ENCODE measurements at regions not wholly inside any gene's neighbourhood (a gene's known extent, or its start where the extent isn't known, plus 50 kb on each side); places are given as distances from the start of the nearest gene placed in this dataset.

DNA sequence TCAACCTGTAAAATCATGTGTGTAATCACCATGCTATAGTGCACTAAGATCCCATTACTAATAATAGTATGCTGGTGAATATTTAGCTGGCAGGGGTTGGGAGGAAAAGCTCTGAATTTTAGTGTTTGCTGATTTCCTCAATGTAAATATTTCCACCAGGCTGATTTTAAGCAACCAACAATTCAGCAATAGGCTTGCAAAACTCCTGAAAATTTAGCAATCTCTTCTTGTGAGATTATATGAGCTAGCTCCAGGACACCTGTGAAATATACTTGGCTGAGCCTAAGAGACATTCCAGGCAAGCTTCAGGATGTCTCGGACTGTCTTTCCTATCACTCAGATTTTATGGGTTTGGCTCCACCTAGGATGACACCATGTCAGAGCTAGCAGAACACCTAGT, 106.9 kb upstream of the ANO4 start:
- H3K4me1 Mint-ChIP-seq: no peaks in the 10 kb centered on the region
- Histone ChIP-seq H3K36me3 (no peaks in the 10 kb centered on the region), H3K4me1 (no peaks in the 10 kb centered on the region), H3K27ac (no peak overlapping the region), H3F3A (ENCODE audit: low read depth) (no peaks in the 10 kb centered on the region), H4K20me1 (ENCODE audit: low read depth) (no peaks in the 10 kb centered on the region), H3K4me3 (no peak overlapping the region), H3K4me2 (no peak overlapping the region), H2AFZ (replicated peaks) (no peak overlapping the region), H3K9ac (no peak overlapping the region), H3K27me3 (no peaks in the 10 kb centered on the region), H3K9me3 (ENCODE audit: low read depth) (no peaks in the 10 kb centered on the region), H3K79me2 (ENCODE audit: low read depth) (no peaks in the 10 kb centered on the region)
- no peak overlapping the region for H3K27ac Mint-ChIP-seq
- H3K9me3 Mint-ChIP-seq: peaks cover 29% of the 10 kb centered on the region
- no peak overlapping the region for H3K4me3 Mint-ChIP-seq
- no peak for DNase-seq (ENCODE audit: low spot score)
- peaks cover 4% of the 10 kb centered on the region for H3K36me3 Mint-ChIP-seq
- H3K27me3 Mint-ChIP-seq (ENCODE audit: insufficient read depth, low read depth): peaks cover 3% of the 10 kb centered on the region
- no peak for TF ChIP-seq CTCF (IDR thresholded peaks at IDR 0.05)
- no peak for TF ChIP-seq EZH2 (IDR thresholded peaks at IDR 0.05)
- TF ChIP-seq EZH2phosphoT487 (IDR thresholded peaks at IDR 0.05): no peak

DNA sequence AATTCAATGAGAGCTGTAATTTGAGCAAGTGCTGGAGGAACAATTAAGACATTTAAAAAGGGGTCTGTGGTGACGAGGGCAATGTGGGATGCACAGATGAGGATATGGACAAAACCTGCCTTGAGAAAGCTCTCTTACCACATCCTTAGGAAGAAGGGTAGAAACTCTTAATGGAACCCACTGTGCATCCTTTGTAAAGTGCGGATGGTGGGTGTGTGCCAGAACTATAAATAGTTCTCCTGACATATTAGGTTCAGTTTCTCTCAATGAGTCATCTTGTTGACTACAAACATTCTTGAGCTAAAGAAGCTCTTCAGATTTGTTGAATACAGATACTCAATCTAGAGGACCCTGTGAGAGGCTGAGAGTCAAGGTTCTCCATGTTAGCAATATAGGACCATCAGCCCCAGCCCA, 106.1 kb upstream of the ANO4 start:
- no peak for DNase-seq (ENCODE audit: low spot score)
- H3F3A ChIP-seq (ENCODE audit: low read depth): no peaks in the 10 kb centered on the region
- no peak overlapping the region for H3K4me3 Mint-ChIP-seq
- no peak overlapping the region for H3K4me2 ChIP-seq
- H2AFZ ChIP-seq (replicated peaks): no peak overlapping the region
- H3K4me1 ChIP-seq: no peaks in the 10 kb centered on the region
- TF ChIP-seq EZH2phosphoT487 (IDR thresholded peaks at IDR 0.05) (no peak), CTCF (IDR thresholded peaks at IDR 0.05) (no peak), EZH2 (IDR thresholded peaks at IDR 0.05) (no peak)
- no peak overlapping the region for H3K9ac ChIP-seq
- no peaks in the 10 kb centered on the region for H3K79me2 ChIP-seq (ENCODE audit: low read depth)
- no peaks in the 10 kb centered on the region for H3K36me3 ChIP-seq
- no peak overlapping the region for H3K27ac Mint-ChIP-seq
- H3K27me3 ChIP-seq: no peaks in the 10 kb centered on the region
- no peaks in the 10 kb centered on the region for H3K4me1 Mint-ChIP-seq
- H3K9me3 ChIP-seq (ENCODE audit: low read depth): no peaks in the 10 kb centered on the region
- peaks cover 26% of the 10 kb centered on the region for H3K9me3 Mint-ChIP-seq
- H3K27me3 Mint-ChIP-seq (ENCODE audit: insufficient read depth, low read depth): peaks cover 3% of the 10 kb centered on the region
- H3K36me3 Mint-ChIP-seq: peaks cover 4% of the 10 kb centered on the region
- no peak overlapping the region for H3K4me3 ChIP-seq
- no peaks in the 10 kb centered on the region for H4K20me1 ChIP-seq (ENCODE audit: low read depth)
- H3K27ac ChIP-seq: no peak overlapping the region

DNA sequence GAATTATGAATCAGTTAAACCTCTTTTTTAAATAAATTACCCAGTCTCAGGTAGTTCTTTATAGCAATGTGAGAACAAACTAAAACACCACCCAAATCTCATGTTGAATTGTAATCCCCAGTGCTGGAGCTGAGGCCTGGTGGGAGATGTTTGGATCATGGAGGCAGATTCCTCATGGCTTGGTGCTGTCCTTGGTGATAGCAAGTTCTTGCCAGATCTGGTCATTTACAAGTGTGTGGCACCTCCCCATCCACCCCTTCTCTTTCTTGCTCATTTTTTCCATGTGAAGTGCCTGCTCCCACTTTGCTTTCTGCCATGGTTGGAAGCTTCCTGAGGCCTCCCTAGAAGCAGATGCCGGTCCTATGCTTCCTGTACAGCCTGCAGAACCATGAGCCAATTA, 102.1 kb upstream of the ANO4 start:
- Histone ChIP-seq H2AFZ (replicated peaks) (no peak overlapping the region), H3K36me3 (no peaks in the 10 kb centered on the region), H3K27ac (no peak overlapping the region), H3K4me1 (no peaks in the 10 kb centered on the region), H3K9ac (no peak overlapping the region), H4K20me1 (ENCODE audit: low read depth) (no peaks in the 10 kb centered on the region), H3F3A (ENCODE audit: low read depth) (no peaks in the 10 kb centered on the region), H3K9me3 (ENCODE audit: low read depth) (no peaks in the 10 kb centered on the region), H3K27me3 (no peaks in the 10 kb centered on the region), H3K4me2 (no peak overlapping the region), H3K4me3 (no peak overlapping the region), H3K79me2 (ENCODE audit: low read depth) (no peaks in the 10 kb centered on the region)
- no peak for DNase-seq (ENCODE audit: low spot score)
- Mint-ChIP-seq H3K4me3 (no peak overlapping the region), H3K36me3 (no peaks in the 10 kb centered on the region), H3K4me1 (no peaks in the 10 kb centered on the region), H3K27ac (no peak overlapping the region), H3K27me3 (ENCODE audit: insufficient read depth, low read depth) (no peaks in the 10 kb centered on the region), H3K9me3 (peaks cover 9% of the 10 kb centered on the region)
- TF ChIP-seq CTCF (IDR thresholded peaks at IDR 0.05) (no peak), EZH2phosphoT487 (IDR thresholded peaks at IDR 0.05) (no peak), EZH2 (IDR thresholded peaks at IDR 0.05) (no peak)

All from neural progenitor cell (in vitro differentiated cells).